ENCODE measurements at regions not wholly inside any gene's neighbourhood (a gene's known extent, or its start where the extent isn't known, plus 50 kb on each side); places are given as distances from the start of the nearest gene placed in this dataset.

- no peak for DNase-seq
Observed at GRCh38 chr3:182525766-182526374, 267.4 kb upstream of the ATP11B start.

DNA sequence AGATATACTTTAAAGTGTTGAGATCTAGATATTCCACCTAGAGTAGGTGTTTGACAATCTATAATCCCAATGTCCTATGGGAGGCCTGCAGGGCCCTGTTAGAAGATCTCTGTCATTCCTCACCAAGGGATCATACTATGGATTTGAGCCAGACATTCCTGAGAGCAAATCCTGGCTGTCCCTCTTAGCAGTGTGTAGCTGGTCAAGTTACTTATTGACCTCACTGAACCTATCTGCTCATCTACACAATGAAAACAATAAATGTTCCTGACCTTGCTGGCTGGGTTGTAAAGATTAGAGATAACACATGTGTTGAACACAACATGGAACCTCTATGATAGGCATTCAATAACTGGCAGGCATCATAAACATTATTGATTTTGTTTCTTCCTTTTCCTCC lies 265.6 kb upstream of the ATP11B start:
- no peak for DNase-seq

- no peak for DNase-seq
Observed at GRCh38 chr3:182530316-182530715, 263.0 kb upstream of the ATP11B start.

GRCh38 chr3:182533394-182533793 lies 259.9 kb upstream of the ATP11B start:
- DNase-seq = no peak

DNA sequence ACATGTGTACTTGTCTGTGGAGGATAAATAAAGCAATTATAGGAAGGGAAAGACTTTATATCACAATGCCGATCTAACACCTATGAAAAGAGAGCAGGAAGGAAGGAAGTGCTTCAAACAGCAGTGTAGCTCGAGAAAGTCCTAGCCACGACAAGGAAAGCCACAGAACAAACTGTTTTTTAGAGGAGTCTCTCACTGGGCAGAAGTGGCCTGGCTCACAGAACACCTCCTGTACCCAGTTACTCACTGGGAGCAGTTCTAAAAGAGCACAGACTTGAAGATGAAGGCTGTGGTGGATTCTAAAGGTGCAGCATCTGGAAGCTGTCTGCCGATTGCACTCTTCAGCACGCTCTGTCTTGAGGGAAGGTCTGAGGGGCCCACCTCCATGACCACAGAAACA lies 248.8 kb upstream of the ATP11B start:
- DNase-seq = no peak

- DNase-seq = no peak
Observed at GRCh38 chr3:182562274-182562673, 231.0 kb upstream of the ATP11B start.

GRCh38 chr3:182565916-182566796 lies 227.1 kb upstream of the ATP11B start:
- no peak for DNase-seq

- no peak for DNase-seq
Observed at GRCh38 chr3:182567700-182568099, 225.6 kb upstream of the ATP11B start.

- no peak for DNase-seq
Observed at GRCh38 chr3:182568261-182568660, 225.0 kb upstream of the ATP11B start.

DNA sequence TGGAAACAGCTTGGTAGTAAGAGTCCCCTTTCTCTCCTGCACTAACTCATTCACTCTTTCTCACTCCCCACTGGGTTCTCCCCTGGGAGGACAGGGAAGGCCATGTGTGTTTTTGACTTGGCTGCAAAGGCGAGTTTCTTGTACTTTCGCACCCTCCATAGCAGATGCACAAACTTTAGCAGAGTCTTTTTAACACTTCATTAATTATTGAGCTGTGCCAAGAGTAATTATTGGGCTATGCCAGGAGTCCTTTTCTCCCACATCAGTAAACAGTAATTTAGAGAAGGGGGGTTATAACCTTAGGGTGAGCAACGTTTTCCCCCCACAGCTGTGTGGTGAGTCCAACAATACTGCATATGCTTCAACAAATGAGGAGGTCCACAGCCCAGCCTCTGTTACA lies 224.4 kb upstream of the ATP11B start:
- no peak for DNase-seq

GRCh38 chr3:182570946-182571594 lies 222.2 kb upstream of the ATP11B start:
- no peak for DNase-seq

- DNase-seq = no peak
Observed at GRCh38 chr3:182575941-182576340, 217.4 kb upstream of the ATP11B start.

- DNase-seq = no peak
Observed at GRCh38 chr3:182583545-182583944, 209.8 kb upstream of the ATP11B start.

DNA sequence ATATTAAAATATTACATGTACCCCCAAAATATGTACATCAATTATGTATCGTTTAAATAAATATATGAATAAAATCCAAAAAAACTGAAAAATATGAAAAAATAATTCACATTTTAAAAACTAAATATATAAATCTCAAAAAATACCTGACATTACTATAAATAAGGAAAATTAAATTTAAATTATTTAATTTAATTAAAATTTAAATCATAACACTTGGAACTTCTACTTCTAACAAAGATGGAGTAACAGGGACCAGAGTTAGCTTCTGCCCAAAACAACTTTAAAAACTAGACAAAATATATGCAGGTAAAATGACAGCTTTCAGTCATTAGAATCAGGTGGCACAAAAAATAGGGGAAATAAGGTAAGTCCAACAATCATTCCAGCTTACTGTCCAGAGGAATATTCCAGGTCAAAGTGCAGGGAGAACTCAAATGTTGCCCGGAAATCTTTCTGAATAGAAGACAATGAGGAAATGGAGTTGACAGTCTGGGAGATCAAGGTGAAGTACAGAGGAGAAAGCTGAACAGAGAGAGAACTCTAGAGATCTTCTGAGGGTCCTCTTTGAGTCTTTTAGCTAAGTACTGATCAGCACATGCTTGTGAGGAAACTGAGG lies 207.7 kb upstream of the ATP11B start:
- DNase-seq = no peak

- DNase-seq = no peak
Observed at GRCh38 chr3:182592747-182593146, 200.6 kb upstream of the ATP11B start.

DNA sequence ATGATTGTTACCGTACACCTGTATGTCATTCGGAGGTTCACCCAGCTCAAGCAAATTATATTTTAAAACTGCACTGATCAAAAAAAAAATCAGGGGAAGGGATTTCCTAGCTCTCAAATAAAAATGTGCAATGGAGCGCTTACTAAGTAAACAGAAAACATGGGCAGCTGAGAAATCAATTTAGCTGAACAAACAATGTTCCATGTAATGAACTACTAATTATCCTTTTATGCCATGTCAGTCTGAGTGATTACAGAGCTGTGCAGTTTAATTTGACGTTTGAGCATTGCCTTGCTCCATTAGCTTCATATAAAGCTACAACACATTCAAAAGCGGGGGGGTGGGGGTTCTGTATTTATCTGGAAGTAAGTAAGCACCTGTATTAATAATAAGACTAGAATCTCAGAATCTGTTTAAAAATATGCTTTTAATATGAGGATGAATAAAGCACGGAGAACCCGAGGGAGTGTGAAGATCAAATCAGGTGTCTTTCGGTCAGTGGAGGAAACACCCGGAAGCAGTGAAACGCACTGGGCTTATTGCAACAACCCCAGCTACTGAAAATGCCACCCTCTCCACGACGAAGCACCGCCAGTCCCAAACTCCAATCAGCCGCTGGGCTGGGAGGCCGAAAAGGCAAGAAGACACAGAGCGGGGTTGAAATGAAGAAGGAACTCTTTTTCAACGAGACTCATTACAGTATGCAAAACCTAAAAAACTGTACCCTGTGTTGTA lies 196.5 kb upstream of the ATP11B start:
- no peak for DNase-seq

DNA sequence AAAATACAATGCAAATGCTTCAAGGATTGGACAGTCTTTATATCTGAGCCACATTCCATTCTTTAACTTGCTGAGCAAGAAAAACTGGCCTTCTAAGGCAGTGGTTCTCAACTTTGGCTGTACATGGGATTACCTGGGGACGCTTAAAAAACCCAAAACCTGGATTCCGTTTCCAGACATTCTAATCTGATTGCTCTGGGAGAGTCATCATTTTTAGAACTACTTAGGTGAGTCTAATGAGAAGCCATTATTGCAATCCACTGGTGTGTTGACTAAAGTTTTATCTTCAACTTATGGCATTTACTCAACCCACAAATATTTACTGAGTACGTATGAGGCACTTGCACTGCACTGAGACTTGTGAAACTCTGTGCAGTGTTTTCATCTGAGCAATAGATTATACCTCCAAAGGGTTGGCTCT lies 195.7 kb upstream of the ATP11B start:
- no peak for DNase-seq

- DNase-seq = no peak
Observed at GRCh38 chr3:182601597-182601996, 191.7 kb upstream of the ATP11B start.

DNA sequence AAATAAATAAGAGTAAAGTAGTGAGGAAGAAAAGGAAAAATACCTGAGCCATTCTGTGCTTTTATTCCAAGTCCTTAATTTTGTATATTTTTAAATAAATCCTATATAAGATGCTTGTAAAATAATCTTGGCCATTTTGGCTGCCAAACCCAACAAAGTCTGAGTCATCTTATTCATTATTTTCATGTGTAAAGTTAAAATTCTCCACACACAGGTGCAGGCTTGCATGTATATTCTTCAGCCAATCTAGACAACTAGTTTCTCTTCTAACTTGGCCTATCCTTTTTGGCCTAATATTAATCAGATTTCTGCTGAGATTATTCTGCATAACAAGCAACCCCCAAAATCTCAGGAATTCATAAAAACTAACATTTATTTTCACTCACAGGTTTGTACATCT lies 189.8 kb upstream of the ATP11B start:
- DNase-seq = no peak

- DNase-seq = no peak
Observed at GRCh38 chr3:182605882-182606611, 187.3 kb upstream of the ATP11B start.

GRCh38 chr3:182606905-182607504 lies 186.3 kb upstream of the ATP11B start:
- DNase-seq = no peak

GRCh38 chr3:182608832-182609231 lies 184.5 kb upstream of the ATP11B start:
- DNase-seq = no peak

All from stimulated activated naive CD4-positive, alpha-beta T cell (primary cell).